ENCODE measurements at regions not wholly inside any gene's neighbourhood (a gene's known extent, or its start where the extent isn't known, plus 50 kb on each side); places are given as distances from the start of the nearest gene placed in this dataset.

GRCh38 chr20:63145156-63145555 lies 70.8 kb downstream of the YTHDF1 start:
- DNase-seq: no peak

GRCh38 chr20:63142933-63143332 lies 73.0 kb downstream of the YTHDF1 start:
- DNase-seq: no peak

DNA sequence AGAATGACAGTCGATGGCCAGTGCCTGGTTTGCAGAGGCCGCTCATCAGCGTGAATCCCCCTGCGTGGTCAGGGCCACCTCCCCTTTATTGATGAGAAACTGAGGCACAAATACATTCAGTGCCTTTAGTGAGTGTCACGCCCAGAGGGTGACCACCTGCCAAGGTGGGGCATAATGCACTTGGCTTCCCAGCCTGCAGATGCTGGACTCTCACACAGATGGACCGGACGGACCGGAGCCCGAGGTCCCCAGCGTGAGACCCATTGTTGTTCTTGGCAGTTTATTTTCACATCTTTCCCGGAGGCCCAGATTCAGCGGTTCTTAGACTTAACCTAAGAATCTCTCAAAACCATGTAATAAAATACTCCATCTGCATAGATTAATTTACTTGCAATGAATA lies 74.4 kb downstream of the YTHDF1 start:
- no peak for DNase-seq

GRCh38 chr20:63140514-63141433 lies 75.2 kb downstream of the YTHDF1 start:
- no peak for DNase-seq

DNA sequence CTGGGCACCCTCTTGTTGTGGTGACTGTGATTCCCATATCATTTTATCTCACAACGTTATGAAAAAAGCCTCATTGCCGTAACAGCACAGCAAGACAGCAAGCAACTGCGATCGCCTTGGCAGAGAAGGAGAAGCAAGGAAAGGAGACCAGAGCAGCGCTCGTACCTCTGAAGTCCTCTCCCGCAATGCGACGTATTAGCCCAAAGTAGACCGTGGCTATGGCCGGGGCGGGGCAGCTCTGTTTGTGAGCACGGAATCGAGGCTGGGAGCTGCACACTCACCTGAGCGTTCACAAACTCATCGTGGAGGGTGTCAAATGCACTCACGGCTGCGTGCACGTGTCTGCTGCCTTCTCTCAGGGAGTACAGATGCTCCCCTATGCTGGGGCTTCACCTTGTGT lies 76.1 kb downstream of the YTHDF1 start:
- DNase-seq: no peak

DNA sequence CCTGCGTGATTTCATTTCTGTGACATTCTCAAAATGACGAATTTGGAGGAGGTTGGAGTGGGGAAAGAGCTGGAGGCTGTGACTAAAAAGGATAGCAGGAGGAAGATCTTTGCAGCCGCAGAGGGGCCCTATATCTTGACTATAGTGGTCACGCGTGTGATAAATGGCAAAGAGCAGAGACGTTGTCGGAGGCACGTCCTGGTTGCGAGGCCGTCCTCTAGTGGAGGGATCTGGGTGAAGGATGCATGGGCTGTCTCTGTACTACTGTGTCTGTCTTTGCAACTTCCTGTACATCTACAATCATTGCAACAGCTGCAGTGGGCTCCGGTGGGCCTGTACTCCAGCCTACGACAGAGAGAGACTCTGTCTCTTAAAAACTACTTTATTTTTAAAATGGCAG lies 76.6 kb downstream of the YTHDF1 start:
- no peak for DNase-seq

- no peak for DNase-seq
Measured at GRCh38 chr20:63138855-63139341, 77.0 kb downstream of the YTHDF1 start.

GRCh38 chr20:63137851-63138415 lies 78.0 kb downstream of the YTHDF1 start:
- DNase-seq: no peak

DNA sequence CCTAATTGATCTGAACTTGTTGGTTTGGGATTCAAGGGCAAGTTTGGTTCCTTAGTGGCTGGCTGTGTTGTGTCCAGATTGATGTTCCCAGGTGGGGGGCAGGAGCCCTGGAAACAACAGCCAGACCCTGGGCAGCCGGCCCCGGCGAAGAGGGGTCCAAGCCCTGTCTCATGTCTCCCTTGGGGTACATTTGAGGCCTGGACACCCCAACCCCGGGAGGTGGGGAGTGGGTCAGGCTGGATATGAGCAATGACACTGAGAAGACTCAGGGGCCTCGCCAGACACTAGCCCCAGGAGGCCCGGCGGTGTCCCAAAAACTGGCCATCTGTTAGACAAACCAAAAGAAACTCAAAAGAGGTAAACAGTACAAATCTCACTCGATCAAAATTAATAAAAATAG lies 79.6 kb downstream of the YTHDF1 start:
- peak; percentile 49 for DNase-seq

- DNase-seq: peak; percentile 61
Measured at GRCh38 chr20:63135411-63135810, 80.5 kb downstream of the YTHDF1 start.

DNA sequence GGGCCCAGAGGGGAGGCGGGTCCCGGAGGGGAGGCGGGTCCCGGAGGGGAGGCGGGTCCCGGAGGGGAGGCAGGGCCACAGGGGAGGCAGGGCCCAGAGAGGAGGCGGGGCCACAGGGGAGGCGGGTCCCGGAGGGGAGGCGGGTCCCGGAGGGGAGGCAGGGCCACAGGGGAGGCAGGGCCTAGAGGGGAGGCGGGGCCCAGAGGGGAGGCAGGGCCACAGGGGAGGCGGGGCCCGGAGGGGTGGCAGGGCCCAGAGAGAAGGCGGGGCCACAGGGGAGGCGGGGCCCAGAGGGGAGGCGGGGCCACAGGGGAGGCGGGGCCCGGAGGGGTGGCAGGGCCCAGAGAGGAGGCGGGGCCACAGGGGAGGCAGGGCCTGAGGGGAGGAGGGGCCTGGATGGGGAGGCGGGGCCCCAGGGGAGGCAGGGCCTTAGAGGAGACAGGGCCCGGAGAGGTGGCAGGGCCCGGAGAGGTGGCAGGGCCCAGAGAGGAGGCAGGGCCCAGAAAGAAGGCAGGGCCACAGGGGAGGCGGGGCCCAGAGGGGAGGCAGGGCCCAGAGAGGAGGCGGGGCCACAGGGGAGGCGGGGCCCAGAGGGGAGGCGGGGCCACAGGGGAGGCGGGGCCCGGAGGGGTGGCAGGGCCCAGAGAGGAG lies 81.1 kb downstream of the YTHDF1 start:
- DNase-seq: peak; percentile 48

DNA sequence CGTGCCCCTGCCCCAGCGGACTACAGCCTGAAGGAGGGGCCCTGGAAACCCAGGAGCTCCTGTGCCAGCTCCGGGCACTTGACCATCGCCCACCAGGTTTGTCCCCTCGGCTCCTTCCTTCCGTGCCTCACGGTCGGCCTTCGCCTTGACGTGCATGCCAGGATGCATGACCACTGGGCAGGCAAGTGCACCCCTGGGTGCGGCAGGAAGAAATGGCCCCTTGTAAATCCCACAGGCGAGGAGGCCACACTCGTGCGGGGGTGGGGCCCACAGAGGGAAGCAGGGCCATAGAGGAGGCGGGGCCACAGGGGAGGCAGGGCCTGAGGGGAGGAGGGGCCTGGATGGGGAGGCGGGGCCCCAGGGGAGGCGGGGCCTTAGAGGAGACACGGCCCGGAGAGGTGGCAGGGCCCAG lies 81.7 kb downstream of the YTHDF1 start:
- peak; percentile 55 for DNase-seq

- DNase-seq: peak; percentile 54
Measured at GRCh38 chr20:63133481-63134091, 82.3 kb downstream of the YTHDF1 start.

DNA sequence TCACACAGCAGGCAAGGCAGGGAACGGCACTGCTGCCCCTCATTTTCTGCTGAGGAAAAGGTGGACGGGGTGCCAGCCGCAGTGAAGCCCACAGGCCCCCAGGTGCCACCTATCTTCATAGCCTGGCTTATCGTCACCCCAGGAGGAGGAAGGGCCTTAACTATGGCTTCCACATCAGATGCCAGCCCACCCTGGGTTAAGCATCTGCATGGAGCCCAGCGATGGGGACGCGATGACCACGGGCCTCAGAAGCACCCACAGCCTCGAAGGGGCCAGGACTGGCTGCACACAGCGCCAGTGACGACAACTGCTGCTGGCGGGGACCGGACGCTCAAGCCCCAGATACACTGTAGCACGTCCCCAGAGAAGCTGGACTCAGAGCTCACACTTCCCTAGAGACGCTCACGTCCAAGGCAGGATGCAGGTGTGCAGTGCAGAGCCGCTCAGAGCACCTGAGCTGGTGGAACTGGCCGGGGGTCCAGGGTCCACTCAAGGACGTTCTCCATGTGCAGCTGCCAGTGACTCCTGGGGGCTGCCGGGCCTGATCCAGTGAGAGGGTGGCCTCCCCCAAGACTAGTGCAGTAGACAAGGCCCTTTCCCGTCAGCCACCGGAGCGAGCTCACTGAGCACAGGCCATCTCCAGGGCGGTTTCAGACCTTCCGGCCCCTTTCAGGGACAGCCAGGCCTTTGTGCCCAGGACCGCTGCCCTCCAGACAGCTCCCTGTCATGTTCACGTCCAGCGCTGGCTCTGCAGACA lies 83.0 kb downstream of the YTHDF1 start:
- DNase-seq: peak; percentile 47

DNA sequence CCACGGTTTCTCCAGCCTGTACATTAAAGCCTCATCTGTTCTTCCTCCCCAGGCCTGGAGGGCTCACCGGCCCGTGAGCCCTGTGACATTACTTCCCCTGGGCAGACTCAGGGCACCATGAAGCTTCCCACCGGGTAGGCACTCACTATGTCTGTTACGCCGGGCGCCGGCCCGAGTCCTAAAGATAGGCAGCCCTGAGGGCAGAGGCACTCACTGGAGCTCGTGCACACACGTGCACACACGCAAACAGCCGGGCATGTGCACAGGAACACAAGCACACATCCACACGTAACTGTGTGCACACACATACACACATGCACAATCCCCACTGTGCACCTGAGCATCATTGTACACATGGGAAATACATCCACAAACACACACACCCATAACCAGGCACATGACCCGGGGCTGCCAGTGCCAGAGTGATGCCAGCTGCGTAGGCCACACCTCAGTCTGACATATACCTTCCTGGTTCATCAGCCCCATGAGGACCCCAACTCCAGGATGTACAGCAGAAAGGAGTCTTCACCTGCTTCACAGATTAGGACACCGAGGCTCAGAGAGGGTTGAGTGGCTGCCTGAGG lies 83.7 kb downstream of the YTHDF1 start:
- peak; percentile 46 for DNase-seq

- DNase-seq: peak; percentile 49
Measured at GRCh38 chr20:63130658-63131577, 85.0 kb downstream of the YTHDF1 start.

GRCh38 chr20:63129991-63130657 lies 85.8 kb downstream of the YTHDF1 start:
- DNase-seq: peak; percentile 39

DNA sequence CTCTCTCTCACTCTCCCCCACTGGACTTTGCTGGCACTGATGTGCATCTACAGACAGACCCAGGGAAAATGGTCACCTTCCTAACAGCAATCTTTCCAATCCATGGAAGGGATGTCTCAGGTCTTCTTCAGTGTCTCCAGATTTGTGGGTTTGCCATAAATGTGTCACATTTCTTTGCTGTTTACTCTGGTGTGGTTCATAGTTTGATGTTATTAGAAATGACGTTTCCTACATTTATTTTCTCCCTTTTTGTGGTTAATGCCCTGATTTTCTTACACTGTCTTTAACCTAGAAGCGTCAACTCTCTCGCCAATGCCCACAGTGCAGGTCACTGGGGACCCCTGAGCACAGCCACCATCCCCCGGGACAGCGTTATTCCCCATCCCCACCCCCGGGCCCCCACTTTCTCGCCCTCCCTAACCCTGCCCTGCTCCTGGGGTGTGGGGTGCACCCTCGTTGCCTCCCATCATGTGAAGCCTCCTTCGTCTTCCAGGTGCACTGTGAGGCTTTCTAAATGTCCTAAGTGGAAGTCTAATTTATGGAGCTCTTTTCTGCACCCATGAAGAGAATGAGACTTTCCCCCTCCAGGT lies 86.5 kb downstream of the YTHDF1 start:
- DNase-seq: no peak

DNA sequence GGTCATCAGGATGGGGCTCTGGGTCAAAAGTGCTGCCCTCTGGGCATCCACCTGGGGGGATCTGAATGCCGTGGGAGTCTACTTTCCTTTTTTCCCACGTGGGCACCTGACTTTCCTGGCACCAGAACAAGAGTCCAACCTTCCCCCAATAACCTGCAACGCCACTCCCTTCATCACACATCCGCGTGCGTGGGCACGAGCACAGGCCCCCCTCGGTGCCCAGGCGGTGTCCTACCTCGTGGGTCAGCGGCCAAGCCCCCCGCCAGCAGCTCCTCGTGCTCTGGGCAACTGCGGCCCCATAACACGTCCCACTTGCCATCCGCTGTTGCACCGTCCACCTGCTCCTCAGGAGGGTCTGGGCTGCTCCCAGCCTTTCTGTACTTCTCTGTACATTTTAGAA lies 87.0 kb downstream of the YTHDF1 start:
- peak; percentile 42 for DNase-seq

DNA sequence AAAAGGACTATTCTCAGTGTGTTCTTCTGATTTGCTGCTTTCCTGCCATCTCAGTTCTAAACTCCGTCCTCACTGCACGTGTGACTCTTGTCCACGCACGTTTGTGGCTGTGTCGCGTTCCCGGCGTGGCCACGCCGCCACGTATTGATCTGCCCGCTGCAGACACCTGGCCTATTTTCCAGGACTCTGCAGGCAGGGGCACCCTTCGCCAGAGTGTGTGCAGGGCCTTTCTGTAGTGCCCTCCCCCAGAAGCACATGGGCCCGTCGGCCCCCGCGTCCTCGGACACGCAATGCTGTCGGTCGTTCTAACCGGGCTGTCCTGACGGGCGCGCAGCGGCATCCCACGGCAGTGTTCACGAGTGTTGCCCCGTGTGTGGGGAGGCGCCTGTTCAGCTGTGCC lies 87.6 kb downstream of the YTHDF1 start:
- DNase-seq: peak; percentile 54

Measured in activated effector memory CD4-positive, alpha-beta T cell treated with anti-CD3 and anti-CD28 coated beads, Interleukin-2, amount 50 U/mL, for 16 hours (primary cell).